HG03060 (cell line): ENCODE measurements at regions not wholly inside any gene's neighbourhood (a gene's known extent, or its start where the extent isn't known, plus 50 kb on each side); places are given as distances from the start of the nearest gene placed in this dataset.

ENCODE experiments used
- ATAC-seq: cut with Tn5 transposase; IDR thresholded peaks from one replicate; pipeline ENCODE4 v1.9.1; 2021; ENCODE audit warnings: low read depth, moderate number of reproducible peaks; ENCODE audit not compliant: unreplicated experiment

DNA sequence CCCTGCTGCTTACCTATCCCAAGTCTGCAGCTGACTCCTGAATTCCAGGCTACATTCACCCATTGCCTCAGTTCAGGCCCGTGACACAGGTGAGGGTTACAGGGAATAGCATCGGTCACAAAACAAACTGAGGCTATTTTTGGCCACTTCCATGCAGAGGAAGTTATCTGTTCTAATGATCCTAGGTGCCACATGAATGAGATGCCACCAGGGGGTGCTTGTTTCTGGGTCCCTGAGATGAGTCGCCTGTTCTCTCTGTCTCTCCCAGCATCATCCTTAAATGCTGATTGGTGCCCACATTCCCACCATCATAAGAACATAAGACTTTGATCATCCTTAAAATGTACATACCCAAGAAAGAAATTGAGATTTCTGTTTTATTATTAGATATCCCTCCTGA lies 119.0 kb upstream of the CELF4 start:
- ATAC-seq = no peak

DNA sequence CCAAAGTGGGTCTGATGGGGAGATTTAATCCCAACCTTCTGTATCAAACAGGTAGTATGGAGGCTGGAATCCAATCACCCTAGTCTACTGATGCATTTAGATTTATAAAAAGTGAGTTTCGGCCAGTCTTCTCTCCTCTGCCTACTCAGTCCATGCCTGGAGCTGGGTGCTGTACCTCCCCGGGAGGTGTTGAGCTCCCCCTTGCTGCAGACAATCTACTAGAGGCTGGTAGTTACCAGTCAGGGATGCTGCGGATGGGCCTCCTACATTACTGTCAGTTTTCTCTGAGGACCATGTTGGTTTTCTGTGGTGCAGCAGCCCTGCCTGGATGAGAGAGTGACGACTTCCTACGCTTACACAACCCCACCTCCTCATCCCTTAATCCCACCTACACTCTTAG lies 118.6 kb upstream of the CELF4 start:
- ATAC-seq = no peak

DNA sequence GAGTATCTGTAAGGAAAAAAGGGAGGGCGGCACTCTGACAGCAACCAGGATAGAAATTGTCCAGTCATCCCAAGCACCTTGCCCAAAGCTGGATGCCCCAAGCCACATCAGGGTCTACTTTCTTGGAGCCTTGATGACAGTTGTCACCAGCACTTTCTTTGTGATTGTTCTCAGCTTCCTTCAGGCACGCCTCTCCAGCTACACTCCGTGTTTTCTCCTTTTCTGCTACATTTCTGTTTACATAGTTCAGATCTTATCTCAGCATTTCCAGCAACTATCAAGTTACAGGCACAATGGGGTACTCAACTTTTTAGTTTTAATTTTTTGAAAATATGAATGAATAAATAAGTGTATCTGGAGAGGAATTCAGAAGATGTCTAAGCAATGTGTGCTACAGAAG lies 115.3 kb upstream of the CELF4 start:
- no peak for ATAC-seq

DNA sequence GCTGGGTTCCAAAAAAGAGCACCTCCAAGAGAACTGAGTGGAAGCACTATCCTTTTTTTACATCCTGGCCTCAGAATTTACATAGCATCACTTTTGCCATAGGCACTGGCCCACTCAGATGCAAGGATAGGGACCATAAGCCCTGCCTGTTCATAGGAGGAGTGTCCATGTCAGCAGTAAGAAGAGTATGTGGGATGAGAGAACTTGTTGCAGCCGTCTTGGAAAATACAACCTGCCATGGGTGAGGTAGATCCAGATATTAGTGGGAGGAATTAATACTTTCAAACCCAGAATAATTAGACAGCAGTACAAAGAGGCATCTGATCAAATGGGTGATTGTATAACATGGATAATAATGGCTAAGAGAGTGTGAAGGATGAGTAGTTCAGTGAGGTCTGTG lies 110.7 kb upstream of the CELF4 start:
- ATAC-seq = no peak

DNA sequence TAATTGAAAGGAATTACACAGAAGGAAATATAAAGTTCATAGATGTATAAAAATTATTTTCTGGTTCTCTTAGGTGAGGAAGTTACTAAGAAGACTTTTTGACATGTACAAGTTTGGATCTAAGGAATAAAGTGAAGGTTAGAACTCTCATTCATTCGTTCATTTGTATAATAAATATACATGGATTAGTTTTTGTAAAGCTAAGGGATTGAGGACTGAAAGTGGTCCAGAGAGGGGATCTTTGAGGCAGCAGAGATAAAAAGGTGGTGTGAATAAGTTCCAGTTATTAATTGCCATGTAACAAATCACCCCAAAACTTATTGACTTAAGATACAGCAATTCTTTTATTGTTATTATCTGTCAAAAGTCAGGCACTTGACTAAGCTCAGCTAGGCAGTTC lies 110.1 kb upstream of the CELF4 start:
- no peak for ATAC-seq

DNA sequence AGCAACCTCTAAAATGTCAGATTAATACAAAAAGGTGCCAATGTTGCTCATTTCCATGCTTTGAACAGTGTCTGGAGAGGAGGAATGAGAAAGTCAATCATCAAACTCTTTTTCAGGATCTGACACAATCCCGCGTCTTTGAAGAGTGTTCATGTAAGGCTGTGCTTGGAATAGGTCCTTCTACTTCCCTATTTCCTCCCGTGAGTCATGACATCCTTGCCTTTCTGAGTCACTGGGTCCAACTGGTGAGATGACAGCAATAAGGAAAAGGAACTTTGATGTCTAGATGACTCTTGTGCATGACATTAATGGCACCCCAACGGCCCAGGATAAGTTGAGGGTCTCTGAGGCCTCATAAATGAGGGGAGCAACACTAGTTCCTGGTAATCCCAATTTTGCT lies 109.0 kb upstream of the CELF4 start:
- ATAC-seq = no peak

DNA sequence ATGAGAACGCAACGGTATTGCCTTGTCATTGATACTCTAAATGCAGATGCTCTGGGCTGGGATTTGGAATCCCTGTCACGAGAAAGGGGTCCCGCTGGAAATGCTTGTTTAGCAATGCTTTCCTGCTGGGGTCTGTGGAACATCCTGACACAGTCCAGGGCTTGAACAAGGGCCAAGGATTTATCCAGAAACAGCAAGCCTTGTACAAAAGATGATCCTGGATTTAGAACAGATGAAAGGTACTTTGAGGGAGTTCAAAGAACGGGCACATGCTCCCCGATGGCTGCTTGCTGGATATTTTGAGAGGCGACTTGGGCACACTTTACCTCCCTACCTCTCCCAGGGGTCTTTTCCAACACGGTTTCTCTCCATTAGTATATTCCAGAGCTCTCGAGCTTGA lies 108.1 kb upstream of the CELF4 start:
- no peak for ATAC-seq

DNA sequence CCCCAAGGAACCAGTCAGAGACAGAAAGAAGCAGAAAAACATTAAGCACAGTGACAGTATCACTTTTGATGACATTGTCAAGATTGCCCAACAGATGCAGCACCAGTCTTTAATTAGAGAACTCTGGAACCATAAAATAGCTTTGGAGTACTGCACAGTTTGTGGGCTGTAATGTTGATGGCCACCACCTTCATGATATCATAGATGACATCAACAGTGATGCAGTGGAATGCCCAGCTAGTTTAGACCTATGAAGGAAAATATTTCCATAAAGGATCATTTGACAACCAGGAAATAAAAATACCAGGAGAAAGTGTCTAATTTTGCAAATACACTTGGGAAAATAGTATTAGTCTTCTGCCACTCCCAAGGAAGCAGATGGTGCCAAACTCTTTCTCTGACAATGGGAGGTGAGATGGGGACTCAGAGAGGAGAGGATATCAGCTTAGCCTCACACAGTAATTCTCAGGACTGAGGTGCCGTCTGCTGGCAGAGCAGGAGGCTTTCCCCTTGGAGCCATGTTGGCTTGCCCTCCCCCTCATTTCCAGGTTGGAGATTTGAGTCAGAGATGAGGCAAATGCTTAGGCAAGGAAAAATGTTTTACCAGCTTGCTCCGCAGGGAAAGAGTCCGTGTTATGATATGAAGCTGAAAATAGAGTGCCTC lies 107.5 kb upstream of the CELF4 start:
- ATAC-seq = no peak

DNA sequence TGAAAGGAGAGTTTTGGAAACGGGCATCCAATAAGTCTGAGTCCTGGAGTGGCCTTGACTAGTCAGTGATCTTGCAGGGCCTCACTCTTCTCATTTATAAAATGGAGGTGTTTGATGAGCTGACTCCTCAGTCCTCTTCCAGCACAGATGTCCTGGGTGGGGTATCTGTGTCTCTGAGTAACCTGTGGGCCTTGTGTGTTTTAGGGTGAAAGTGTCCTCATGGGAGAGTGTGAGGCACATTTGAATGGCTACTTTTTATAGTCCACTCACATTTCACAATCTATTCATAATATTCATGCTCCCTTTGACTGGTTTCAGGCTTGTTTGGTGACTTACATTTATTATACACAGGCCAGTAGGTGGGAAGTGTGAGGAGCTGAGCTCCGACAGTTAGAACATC lies 106.4 kb upstream of the CELF4 start:
- ATAC-seq = no peak

DNA sequence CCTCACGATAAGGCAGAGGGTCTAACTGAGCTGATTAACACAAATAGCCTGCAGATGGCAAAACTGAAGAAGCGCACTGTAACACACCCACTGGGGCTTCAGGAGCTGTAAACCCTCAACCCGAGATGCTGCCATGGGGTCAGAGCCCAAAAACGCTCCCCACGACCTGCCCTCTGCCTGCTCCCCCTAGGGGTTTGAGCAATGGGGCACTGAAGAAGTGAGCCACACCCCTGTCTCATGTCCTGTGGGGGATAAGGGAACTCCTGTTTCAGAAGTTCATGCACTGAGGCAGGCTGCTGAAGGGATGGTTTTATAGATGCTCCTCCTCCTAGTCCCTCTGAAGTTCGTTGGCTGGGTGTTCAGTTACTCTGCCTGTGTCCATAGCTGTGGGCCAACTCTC lies 105.9 kb upstream of the CELF4 start:
- no peak for ATAC-seq

DNA sequence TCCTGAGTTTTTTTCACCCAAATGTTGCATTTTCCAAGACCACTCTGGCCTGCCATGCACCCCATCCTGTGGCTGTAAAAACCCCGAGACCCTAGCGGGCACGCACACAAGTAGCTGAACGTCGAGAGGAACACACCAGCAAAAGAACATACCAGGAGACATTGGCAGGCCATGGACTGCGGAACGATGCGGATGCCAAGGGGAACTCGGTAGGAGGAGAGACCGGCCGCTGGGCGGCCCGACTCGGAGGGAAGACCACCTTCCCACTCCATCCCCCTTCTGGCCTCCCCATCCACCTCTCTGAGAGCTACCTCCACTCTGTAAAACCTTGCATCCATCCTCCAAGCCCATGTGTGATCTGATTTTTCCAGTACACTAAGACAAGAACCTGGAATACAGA lies 105.5 kb upstream of the CELF4 start:
- ATAC-seq = no peak

DNA sequence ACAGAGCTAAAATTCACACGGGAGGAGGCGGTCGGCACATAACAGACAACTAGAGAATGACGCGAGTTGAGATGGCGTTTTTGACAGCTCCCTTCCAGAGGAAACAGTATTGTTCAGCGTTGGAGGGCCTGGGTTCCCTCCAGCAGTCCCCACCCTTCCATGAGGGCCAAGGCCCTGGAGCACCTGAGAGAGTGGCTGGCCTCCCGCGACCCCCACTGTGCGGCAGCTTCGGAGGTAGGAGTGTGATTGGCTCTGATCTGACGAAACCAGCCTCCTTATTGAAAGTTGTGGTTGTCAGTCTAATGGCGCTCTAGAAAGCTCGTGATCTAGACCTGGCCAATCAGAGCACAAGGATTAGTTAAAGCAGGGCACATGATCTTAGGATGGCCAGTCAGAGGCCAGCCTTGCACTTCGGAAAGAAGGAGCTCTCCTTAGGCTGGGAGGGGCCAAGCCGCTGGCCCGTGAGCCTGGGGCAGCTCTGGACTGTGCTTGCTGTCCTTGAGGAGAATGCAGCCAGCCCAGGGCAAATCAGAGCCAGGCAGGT lies 104.5 kb upstream of the CELF4 start:
- ATAC-seq = no peak

DNA sequence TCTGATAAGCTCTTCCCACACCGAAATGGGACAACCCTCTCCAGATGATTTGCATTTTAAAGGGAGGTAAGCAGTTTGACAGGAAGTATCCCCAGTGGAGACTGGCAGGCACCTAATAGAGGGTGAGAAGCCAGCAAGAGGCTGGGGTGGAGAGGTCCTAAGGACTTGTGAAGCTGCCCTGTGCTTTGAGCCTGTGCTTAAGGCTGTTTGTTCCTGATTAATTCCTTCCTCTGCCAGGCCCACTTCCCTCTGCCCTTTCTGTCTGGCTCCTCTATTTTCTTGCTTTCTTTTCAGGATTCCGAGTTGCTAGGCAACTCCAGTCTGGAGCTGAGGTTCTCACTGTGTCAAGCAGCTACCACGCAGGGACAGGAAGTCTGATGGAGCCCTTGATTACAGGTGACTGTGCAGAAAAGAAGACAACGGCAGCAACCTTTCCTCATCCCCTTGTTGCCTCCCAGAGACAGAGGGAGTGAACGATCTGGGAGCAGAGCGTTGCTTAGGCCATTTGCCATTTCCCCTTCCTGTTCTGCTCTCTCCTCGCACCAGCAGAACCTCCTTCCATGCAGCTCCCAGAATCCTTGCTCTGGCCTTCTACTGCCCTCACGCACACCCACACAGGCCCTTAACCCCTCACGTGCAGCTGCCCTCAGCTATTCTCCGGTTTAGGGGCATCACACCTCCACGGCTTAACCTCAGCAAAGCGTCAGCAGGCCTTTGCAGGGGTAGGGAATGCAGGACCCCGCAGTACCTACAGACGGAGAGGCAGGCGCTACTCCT lies 103.6 kb upstream of the CELF4 start:
- no peak for ATAC-seq

DNA sequence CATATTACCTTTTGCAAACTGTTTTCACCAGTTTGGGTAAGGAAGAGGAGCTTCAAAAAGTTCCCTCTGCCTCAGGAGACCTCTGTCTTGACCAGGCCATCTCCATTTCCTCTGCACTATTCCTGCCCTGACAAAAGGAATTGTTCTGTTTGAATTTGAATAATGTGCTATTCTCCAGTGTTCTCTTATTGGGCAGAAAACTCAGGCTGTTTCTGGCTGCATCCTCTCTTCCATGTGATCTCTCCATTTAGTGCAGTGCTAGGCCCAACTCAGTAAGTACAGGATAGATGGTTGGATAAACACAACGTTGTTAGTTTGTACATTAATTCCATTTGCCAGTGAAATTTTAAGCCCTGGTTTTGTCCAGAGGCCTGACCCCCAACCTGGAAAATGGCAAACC lies 102.2 kb upstream of the CELF4 start:
- ATAC-seq = no peak

DNA sequence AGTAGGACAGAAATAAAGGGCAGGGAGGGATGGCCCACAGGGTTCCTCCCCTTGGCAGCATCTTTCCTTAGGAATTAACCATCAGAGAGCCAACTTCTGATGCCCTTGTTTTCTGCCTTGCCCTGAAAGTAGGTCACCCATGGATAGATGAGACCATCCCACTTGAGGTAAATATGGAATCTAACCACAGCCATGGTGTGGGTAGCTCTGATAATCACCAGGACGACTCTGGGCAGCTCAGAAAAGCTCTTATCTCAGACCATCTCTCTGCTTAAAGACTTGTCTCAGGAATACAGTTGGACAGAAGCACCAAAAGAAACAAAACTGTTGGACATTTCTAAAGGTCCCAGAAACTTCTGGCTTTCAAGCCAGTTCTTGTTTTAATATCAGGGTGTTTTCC lies 101.4 kb upstream of the CELF4 start:
- no peak for ATAC-seq

DNA sequence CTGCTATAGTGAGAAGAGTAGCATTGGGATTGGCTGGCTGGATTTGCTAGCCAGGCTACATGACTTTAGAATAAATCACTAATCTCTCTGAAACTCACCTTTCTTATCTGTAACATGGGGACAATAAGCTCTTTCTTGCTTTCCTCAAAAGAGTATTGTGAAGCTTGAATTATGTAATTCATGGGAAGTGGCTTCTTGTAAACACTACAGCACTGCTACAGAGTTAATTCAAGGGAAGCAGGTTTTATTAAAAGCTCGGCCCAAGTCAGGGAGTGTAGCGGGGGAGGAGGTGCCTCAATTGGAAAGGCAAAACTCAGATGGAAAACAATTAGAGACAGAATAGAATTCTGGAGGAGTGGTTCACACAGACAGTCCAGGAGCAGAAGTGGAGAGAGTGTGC lies 100.9 kb upstream of the CELF4 start:
- ATAC-seq = no peak

DNA sequence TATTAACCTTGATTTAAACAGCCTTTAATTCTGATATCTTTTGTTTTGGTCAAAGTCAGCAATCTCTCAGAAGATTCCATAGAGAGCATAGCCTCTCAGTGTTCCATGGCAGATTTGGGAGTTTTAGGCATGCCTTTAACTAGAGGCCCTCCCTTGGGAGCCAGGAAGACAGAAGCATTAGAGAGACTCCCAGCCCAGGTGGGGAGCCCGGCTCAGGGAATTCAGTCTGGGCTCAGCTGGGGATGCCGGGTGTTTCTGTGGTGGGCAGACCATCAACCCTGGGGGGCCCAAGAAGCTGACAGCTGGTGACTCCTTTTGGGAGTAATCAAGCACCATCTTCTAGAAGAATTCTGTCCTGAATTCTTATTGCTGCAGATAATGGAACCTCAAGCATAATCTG lies 99.7 kb upstream of the CELF4 start:
- no peak for ATAC-seq

DNA sequence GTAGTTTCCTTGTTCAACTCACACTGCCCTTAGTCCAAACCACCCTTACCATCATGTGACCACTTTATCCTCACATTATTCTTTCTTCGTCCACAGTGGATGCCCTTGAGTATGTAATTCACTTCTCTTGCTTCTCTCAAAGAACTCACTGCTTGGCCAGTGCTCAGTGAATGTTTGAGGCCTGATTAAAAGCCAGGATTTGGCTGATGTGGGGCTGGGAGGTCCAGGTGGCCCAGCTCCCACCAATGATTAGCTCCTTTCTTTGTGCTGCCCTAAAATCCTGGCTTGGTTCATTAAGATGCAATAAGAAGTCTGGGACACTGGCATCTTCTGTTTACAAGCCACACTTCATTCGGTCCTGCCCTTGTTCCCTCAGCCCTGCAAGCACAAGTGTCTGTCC lies 97.8 kb upstream of the CELF4 start:
- ATAC-seq = no peak

DNA sequence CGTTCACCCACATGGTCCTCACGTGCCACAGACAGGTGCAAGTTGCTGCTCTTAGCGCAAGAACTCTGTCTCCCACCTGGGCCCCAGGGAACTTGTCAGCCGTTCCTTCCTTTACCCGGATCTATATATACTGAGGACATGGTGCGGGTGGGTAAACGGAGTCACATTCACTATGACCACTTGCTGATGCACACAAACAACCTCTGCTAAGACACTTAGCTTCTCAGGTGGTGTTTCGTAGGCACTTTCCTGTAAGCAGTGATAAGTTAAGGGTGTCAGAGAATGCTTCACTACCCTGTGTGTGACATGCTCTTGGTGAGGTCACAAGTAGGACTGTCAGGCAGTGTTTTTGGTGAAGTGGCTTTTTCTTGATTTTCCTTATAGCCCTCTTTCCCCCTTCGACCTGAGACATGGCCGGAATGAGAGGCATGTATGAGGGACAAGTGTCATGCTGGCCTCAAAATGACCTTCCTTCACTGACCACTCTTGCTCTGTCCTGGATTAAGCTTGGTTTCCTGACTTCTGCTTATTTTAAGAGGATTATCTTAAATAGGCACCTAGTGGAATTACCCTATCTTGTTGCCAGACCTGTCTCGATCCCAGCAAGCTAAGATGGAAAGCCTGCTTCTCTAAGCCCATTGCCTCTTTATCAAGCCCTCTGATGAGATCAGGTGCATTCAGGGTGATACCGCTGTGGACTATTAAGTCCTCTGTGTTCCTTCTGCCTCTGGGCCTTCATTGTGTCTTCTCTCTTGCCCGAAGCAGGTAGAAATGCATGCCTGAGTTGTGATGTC lies 97.1 kb upstream of the CELF4 start:
- no peak for ATAC-seq

DNA sequence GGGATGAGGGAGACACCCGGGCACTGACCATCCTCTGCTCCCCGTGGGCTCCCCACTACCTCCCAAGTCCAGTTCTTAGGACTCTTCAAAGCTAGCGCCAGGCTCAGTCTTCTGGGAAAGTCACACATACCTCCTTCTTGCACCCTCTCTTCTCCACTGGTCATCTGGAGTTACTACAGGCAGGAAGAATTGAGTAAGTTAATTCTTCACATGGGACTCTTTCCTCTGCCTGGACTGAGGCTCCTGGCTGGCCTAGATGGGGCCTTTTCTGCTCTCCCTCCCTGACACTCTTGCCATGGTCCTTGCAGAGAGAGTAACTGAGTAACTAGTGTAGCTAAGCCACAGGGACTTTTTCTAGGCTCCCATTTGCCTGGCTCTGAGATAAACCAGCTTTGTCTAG lies 96.5 kb upstream of the CELF4 start:
- ATAC-seq = no peak

DNA sequence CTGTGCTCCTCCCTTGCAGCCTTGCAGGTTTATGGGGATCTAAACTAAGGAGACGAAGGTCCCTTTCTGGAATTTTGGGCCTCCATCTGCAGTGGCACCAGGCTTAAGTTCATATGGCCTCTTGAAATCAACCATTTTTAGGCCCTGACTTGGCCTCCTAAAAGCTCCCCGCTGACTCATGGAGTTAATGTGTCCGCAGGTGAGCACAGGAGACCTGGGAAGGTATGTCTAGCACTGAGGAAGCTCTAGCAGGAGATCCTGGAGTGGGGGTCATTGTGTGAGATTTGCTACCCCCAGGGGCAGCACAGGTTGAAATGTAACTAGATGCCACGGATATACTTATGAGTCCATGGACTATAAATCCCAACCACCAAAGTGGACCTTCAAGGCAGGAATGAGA lies 95.9 kb upstream of the CELF4 start:
- no peak for ATAC-seq
